Lung (tissue), 11 donors: ENCODE measurements at regions not wholly inside any gene's neighbourhood (a gene's known extent, or its start where the extent isn't known, plus 50 kb on each side); places are given as distances from the start of the nearest gene placed in this dataset.

Experiments used
- ATAC-seq: fragments of 200-7000 bp; cut with Tn5 transposase; one replicate; pipeline ENCODE4 v1.9.1; 2020; ENCODE audit warnings: moderate number of reproducible peaks; ENCODE audit not compliant: insufficient read depth, low FRiP score
- DNase-seq, 3 donors: peaks; one replicate each; pipeline ENCODE4 v3.0.0-alpha.2; 2013 to 2017
- H3K27ac ChIP-seq, 2 donors: one replicate each; pipeline ENCODE4 v1.5.1; 2013; ENCODE audit warnings: mild to moderate bottlenecking in 2 of 2, moderate library complexity in 2 of 2, control low read depth in 1 of 2, inconsistent platforms in 1 of 2, low read depth in 1 of 2, low read length in 1 of 2
- H3K27me3 ChIP-seq, 3 donors: one replicate each; pipeline ENCODE4 v1.5.1; 2013; ENCODE audit warnings: low read length in 2 of 3; ENCODE audit not compliant: control insufficient read depth in 3 of 3, insufficient read depth in 3 of 3
- H3K36me3 ChIP-seq, 4 donors: one replicate each; pipeline ENCODE4 v1.5.1; 2013; ENCODE audit warnings: low read length in 4 of 4, mild to moderate bottlenecking in 1 of 4, moderate library complexity in 1 of 4; ENCODE audit not compliant: control insufficient read depth in 4 of 4, insufficient read depth in 4 of 4
- H3K4me1 ChIP-seq, 5 donors: one replicate each; pipeline ENCODE4 v1.5.1; 2013; ENCODE audit warnings: low read length in 5 of 5, mild to moderate bottlenecking in 2 of 5, moderate library complexity in 1 of 5; ENCODE audit not compliant: control insufficient read depth in 5 of 5, insufficient read depth in 5 of 5
- H3K4me3 ChIP-seq: one replicate; pipeline ENCODE4 v1.5.1; 2013; ENCODE audit warnings: mild to moderate bottlenecking, control low read depth, moderate library complexity
- H3K9ac ChIP-seq, 2 donors: one replicate each; pipeline ENCODE4 v1.5.1; 2013; ENCODE audit warnings: low read length in 2 of 2, control low read depth in 1 of 2; ENCODE audit not compliant: insufficient read depth in 1 of 2
- H3K9me3 ChIP-seq, 4 donors: one replicate each; pipeline ENCODE4 v1.5.1; 2013; ENCODE audit warnings: low read length in 3 of 4, mild to moderate bottlenecking in 1 of 4, moderate library complexity in 1 of 4; ENCODE audit not compliant: control insufficient read depth in 4 of 4, insufficient read depth in 3 of 4
- CTCF ChIP-seq: IDR thresholded peaks from 2 replicates; pipeline ENCODE4 v1.5.1; 2012; ENCODE audit warnings: mild to moderate bottlenecking; ENCODE audit errors: control extremely low read depth, extremely low read depth
- WGBS, 2 donors: extraction: QIAGEN DNeasy Blood & Tissue Kit; methylation state at CpG; one replicate each; pipeline ENCODE4 v1.1.7; 2013; 5-methylcytosine and 5-hydroxymethylcytosine counted together
- donor health status: control.
- donor health status: control.
- donor health status: Bipolar disorder and iron deficiency.
- donor health status: healthy.
- donor health status: DM: yes; HTN: yes; CAD: no.

- DNase-seq = no peak
- no peak overlapping the region for H3K27ac ChIP-seq
- ATAC-seq = no peak
- H3K4me1 ChIP-seq = no peaks in the 10 kb centered on the region
- peaks cover 0 to 5% (median 0%) of the 10 kb centered on the region in 4 donors for H3K9me3 ChIP-seq
- no peak overlapping the region for H3K9ac ChIP-seq
- 75 to 88% methylated on average over 1 of the region's 1 CpG for WGBS, 2 donors
- H3K36me3 ChIP-seq = no peaks in the 10 kb centered on the region
- no peak overlapping the region for H3K4me3 ChIP-seq
- H3K27me3 ChIP-seq = peaks cover 0 to 20% (median under 1%) of the 10 kb centered on the region in 3 donors
- no peak for TF ChIP-seq CTCF
Observed at GRCh38 chrX:9388450-9388849, 76.4 kb upstream of the TBL1X start.

DNA sequence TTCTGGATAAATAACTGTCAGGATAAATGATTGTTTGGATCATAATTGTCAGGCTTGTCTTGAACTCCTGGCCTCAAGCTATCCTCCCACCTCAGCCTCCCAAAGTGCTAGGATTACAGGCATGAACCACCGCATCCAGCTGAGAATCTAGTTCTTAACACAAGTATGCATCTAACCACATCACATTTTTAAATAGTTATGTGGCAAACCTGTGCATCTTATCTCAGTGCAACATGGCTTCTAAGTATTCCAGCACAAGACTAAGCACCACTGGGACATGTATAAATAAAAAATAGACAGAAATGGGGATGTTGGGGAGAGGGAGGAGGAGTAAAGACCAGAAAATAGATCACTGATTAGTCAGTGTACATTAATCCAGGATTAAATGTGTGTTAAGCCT, 74.7 kb upstream of the TBL1X start:
- Histone ChIP-seq H3K9ac (no peak overlapping the region), H3K4me3 (no peak overlapping the region), H3K27ac (no peak overlapping the region), H3K4me1 (no peaks in the 10 kb centered on the region), H3K27me3 (peaks cover 0 to 19% (median 0%) of the 10 kb centered on the region in 3 donors), H3K36me3 (no peaks in the 10 kb centered on the region), H3K9me3 (peaks cover 0 to 5% (median 0%) of the 10 kb centered on the region in 4 donors)
- DNase-seq = no peak
- 94 to 100% methylated on average over 1 of the region's 1 CpG for WGBS, 2 donors
- TF ChIP-seq CTCF = no peak
- no peak for ATAC-seq

GRCh38 chrX:9390693-9391368, 74.0 kb upstream of the TBL1X start:
- 71 to 81% methylated on average over 8 of the region's 8 CpGs for WGBS, 2 donors
- Histone ChIP-seq H3K4me3 (no peak overlapping the region), H3K36me3 (no peaks in the 10 kb centered on the region), H3K9ac (no peak overlapping the region), H3K27me3 (peaks cover 0 to 16% (median 0%) of the 10 kb centered on the region in 3 donors), H3K27ac (no peak overlapping the region), H3K9me3 (peaks cover 0 to 5% (median 0%) of the 10 kb centered on the region in 4 donors), H3K4me1 (no peaks in the 10 kb centered on the region)
- no peak for ATAC-seq
- no peak for DNase-seq
- no peak for TF ChIP-seq CTCF

DNA sequence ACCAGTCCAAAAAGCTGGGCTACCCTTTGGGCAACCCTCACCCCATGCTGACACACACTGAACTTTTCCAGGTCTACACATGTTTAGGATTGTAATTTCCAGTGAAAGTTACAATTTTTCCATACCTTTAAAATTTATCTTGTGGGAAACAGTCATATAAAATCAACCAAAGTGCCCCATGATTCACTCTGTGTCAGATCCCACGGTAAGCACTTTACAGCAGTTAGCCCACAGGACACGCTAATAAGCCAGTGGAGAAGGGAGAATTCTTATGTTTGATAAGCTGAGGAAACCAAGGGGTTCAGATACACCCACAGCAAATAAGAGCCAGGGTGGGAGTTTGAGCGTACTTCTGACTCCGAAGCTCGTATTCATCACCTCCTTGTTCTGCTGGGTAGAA, 72.4 kb upstream of the TBL1X start:
- DNase-seq (no peak), ATAC-seq (no peak)
- Histone ChIP-seq H3K4me3 (no peak overlapping the region), H3K9ac (no peak overlapping the region), H3K27me3 (peaks cover 0 to 12% (median 0%) of the 10 kb centered on the region in 3 donors), H3K36me3 (no peaks in the 10 kb centered on the region), H3K27ac (no peak overlapping the region), H3K9me3 (peaks cover 0 to 2% (median 0%) of the 10 kb centered on the region in 4 donors), H3K4me1 (peaks cover 0 to 6% (median 0%) of the 10 kb centered on the region in 5 donors)
- no peak for TF ChIP-seq CTCF
- WGBS, 2 donors = 89 to 94% methylated on average over 5 of the region's 5 CpGs
